Panc1 (cell line): ENCODE measurements at regions not wholly inside any gene's neighbourhood (a gene's known extent, or its start where the extent isn't known, plus 50 kb on each side); places are given as distances from the start of the nearest gene placed in this dataset.

ENCODE experiments used
- POLR2AphosphoS5 ChIP-seq: IDR thresholded peaks from 2 replicates; pipeline ENCODE4 v1.6.1; 2012; ENCODE audit warnings: mild to moderate bottlenecking, low read depth, low read length, moderate library complexity
- REST ChIP-seq, 2 experiments: IDR thresholded peaks; 2 replicates each; pipeline ENCODE4 v1.6.1; 2011 to 2012; ENCODE audit warnings: low read depth in 2 of 2, control low read depth in 1 of 2, low read length in 1 of 2, mild to moderate bottlenecking in 1 of 2, moderate library complexity in 1 of 2; ENCODE audit not compliant: insufficient read depth in 1 of 2
- TCF7L2 ChIP-seq: IDR thresholded peaks from 2 replicates; pipeline ENCODE4 v1.6.1; 2011; ENCODE audit warnings: mild to moderate bottlenecking, low read depth, low read length, inconsistent platforms
- TF ChIP-seq, protein P1 (sequence below): fragments of 450-650 bp; IDR thresholded peaks from 2 replicates; pipeline ENCODE4 v1.5.1; 2017; ENCODE audit warnings: mild to moderate bottlenecking

GRCh38 chr14:76965232-76965631 is 63.3 kb downstream of the IRF2BPL start:
- TF ChIP-seq, protein P1, sequence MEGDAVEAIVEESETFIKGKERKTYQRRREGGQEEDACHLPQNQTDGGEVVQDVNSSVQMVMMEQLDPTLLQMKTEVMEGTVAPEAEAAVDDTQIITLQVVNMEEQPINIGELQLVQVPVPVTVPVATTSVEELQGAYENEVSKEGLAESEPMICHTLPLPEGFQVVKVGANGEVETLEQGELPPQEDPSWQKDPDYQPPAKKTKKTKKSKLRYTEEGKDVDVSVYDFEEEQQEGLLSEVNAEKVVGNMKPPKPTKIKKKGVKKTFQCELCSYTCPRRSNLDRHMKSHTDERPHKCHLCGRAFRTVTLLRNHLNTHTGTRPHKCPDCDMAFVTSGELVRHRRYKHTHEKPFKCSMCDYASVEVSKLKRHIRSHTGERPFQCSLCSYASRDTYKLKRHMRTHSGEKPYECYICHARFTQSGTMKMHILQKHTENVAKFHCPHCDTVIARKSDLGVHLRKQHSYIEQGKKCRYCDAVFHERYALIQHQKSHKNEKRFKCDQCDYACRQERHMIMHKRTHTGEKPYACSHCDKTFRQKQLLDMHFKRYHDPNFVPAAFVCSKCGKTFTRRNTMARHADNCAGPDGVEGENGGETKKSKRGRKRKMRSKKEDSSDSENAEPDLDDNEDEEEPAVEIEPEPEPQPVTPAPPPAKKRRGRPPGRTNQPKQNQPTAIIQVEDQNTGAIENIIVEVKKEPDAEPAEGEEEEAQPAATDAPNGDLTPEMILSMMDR, result no peak
- TF ChIP-seq POLR2AphosphoS5 (no peak), REST (IDR thresholded peaks at IDR 0.05; ENCODE audit: insufficient read depth in 1 of 2, low read depth in 2 of 2, low read length in 1 of 2) (no peak), TCF7L2 (no peak)
